ENCODE measurements at regions not wholly inside any gene's neighbourhood (a gene's known extent, or its start where the extent isn't known, plus 50 kb on each side); places are given as distances from the start of the nearest gene placed in this dataset.

DNA sequence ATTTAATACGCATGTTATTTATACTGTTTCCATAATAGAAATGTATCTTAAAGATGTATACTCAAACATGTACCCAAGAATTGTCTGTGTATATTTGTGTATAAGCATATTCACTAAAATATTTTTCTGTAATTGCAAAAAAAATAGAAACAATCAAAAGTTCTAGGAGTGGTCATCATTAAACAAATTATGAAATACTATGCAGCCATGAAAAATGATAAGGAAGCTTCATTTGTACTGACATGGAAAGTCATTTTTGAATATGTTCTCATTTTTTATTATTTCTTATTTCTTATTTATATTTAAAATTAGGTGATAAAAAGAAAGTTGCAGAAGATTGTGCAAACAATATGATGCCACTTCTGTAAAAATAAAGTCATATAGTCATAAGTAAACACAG is 400.0 kb upstream of the AUTS2 start:
- H3K27me3 ChIP-seq (ENCODE audit: insufficient read depth, low read length, poor library complexity), result no peaks in the 10 kb centered on the region
- H3K36me3 ChIP-seq (ENCODE audit: control insufficient read depth, insufficient read depth, low read length), result no peaks in the 10 kb centered on the region
- H3K23ac ChIP-seq (ENCODE audit: low read length), result no peak overlapping the region
- H3K4me1 ChIP-seq (ENCODE audit: control insufficient read depth, low read depth, low read length), result no peaks in the 10 kb centered on the region
- no peak for DNase-seq
- H3K27ac ChIP-seq (ENCODE audit: low read depth, low read length), result no peak overlapping the region
- no peak overlapping the region for H2AK5ac ChIP-seq (ENCODE audit: low read length)
- H3K4me2 ChIP-seq (ENCODE audit: low read length), result no peak overlapping the region
- H3K18ac ChIP-seq (ENCODE audit: low read length), result no peak overlapping the region
- no peak overlapping the region for H4K5ac ChIP-seq (ENCODE audit: low read length)
- no peak overlapping the region for H4K8ac ChIP-seq (ENCODE audit: low read depth, low read length)
- no peak overlapping the region for H3K9ac ChIP-seq (ENCODE audit: low read length)
- H3K4ac ChIP-seq (ENCODE audit: low read depth, low read length), result no peak overlapping the region
- H2BK120ac ChIP-seq (ENCODE audit: low read depth, low read length), result no peak overlapping the region
- H3K4me3 ChIP-seq (ENCODE audit: low read length), result no peak overlapping the region
- H3K79me1 ChIP-seq (ENCODE audit: low read length), result no peaks in the 10 kb centered on the region
- H3K56ac ChIP-seq (ENCODE audit: low read length), result no peak overlapping the region
- no peaks in the 10 kb centered on the region for H3K79me2 ChIP-seq (ENCODE audit: control insufficient read depth, insufficient read depth, low read length)
- WGBS (ENCODE audit: extremely low coverage, insufficient coverage, low lambda C conversion rate), result no CpG with 5 or more reads among the region's 1 CpG
- no peak overlapping the region for H2BK15ac ChIP-seq (replicated peaks; ENCODE audit: low read depth)
- no peak overlapping the region for H2BK5ac ChIP-seq (ENCODE audit: low read length)

DNA sequence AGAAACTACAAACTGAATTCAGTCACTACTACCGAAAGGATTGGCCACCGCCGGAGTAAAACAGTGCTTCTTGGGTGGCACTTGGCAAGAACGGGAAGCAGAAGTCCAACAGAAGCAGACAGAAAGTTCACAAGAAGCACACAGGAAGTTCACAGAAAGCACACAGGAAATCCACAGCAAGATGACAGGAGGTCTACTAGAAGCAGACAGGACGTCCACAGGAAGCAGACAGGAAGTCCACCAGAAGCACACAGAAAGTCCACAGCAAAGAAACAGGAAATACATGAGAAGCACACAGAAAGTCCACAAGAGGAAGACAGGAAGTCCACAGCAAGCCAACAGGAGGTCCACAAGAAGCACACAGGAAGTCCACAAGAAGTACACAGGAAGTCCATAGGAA is 399.2 kb upstream of the AUTS2 start:
- Histone ChIP-seq H3K9ac (ENCODE audit: low read length) (no peak overlapping the region), H2BK5ac (ENCODE audit: low read length) (no peak overlapping the region), H3K18ac (ENCODE audit: low read length) (no peak overlapping the region), H3K4ac (ENCODE audit: low read depth, low read length) (no peak overlapping the region), H3K56ac (ENCODE audit: low read length) (no peak overlapping the region), H2BK120ac (ENCODE audit: low read depth, low read length) (no peak overlapping the region), H4K8ac (ENCODE audit: low read depth, low read length) (no peak overlapping the region), H2AK5ac (ENCODE audit: low read length) (no peak overlapping the region), H3K36me3 (ENCODE audit: control insufficient read depth, insufficient read depth, low read length) (no peaks in the 10 kb centered on the region), H2BK15ac (replicated peaks; ENCODE audit: low read depth) (no peak overlapping the region), H3K79me2 (ENCODE audit: control insufficient read depth, insufficient read depth, low read length) (no peaks in the 10 kb centered on the region), H3K23ac (ENCODE audit: low read length) (no peak overlapping the region), H3K27ac (ENCODE audit: low read depth, low read length) (no peak overlapping the region), H3K4me2 (ENCODE audit: low read length) (no peak overlapping the region), H3K4me3 (ENCODE audit: low read length) (no peak overlapping the region), H3K79me1 (ENCODE audit: low read length) (no peaks in the 10 kb centered on the region), H3K4me1 (ENCODE audit: control insufficient read depth, low read depth, low read length) (no peaks in the 10 kb centered on the region), H3K27me3 (ENCODE audit: insufficient read depth, low read length, poor library complexity) (no peaks in the 10 kb centered on the region), H4K5ac (ENCODE audit: low read length) (no peak overlapping the region)
- WGBS (ENCODE audit: extremely low coverage, insufficient coverage, low lambda C conversion rate), result no CpG with 5 or more reads among the region's 5 CpGs
- no peak for DNase-seq

DNA sequence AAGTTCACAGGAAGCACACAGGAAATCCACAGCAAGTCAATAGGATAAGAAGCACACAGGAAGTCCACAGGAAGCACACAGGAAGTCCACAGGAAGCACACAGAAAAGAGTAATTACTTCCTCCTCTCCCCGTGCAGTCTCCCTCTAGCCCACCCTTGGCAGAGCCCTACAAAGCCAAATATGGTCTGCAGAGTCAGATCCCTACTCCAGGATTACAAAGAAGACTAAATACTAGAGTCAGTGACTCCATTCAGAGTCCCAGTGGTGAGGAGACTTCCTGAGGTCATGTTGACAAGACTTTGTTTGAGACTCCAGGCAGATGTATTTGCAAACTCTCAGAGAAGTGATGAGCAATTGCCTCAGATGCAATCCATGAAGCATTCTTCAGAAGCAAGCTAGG is 398.6 kb upstream of the AUTS2 start:
- no peak overlapping the region for H3K18ac ChIP-seq (ENCODE audit: low read length)
- no peaks in the 10 kb centered on the region for H3K79me2 ChIP-seq (ENCODE audit: control insufficient read depth, insufficient read depth, low read length)
- H3K9ac ChIP-seq (ENCODE audit: low read length), result no peak overlapping the region
- no peak overlapping the region for H4K8ac ChIP-seq (ENCODE audit: low read depth, low read length)
- DNase-seq, result no peak
- H4K5ac ChIP-seq (ENCODE audit: low read length), result no peak overlapping the region
- no peaks in the 10 kb centered on the region for H3K4me1 ChIP-seq (ENCODE audit: control insufficient read depth, low read depth, low read length)
- no peaks in the 10 kb centered on the region for H3K27me3 ChIP-seq (ENCODE audit: insufficient read depth, low read length, poor library complexity)
- H3K4ac ChIP-seq (ENCODE audit: low read depth, low read length), result no peak overlapping the region
- H3K36me3 ChIP-seq (ENCODE audit: control insufficient read depth, insufficient read depth, low read length), result no peaks in the 10 kb centered on the region
- H3K4me3 ChIP-seq (ENCODE audit: low read length), result no peak overlapping the region
- H3K4me2 ChIP-seq (ENCODE audit: low read length), result no peak overlapping the region
- no peak overlapping the region for H3K56ac ChIP-seq (ENCODE audit: low read length)
- no peak overlapping the region for H3K23ac ChIP-seq (ENCODE audit: low read length)
- H2BK15ac ChIP-seq (replicated peaks; ENCODE audit: low read depth), result no peak overlapping the region
- no peak overlapping the region for H2BK120ac ChIP-seq (ENCODE audit: low read depth, low read length)
- no peak overlapping the region for H3K27ac ChIP-seq (ENCODE audit: low read depth, low read length)
- no peak overlapping the region for H2AK5ac ChIP-seq (ENCODE audit: low read length)
- H2BK5ac ChIP-seq (ENCODE audit: low read length), result no peak overlapping the region
- H3K79me1 ChIP-seq (ENCODE audit: low read length), result no peaks in the 10 kb centered on the region
- no CpG with 5 or more reads among the region's 1 CpG for WGBS (ENCODE audit: extremely low coverage, insufficient coverage, low lambda C conversion rate)

DNA sequence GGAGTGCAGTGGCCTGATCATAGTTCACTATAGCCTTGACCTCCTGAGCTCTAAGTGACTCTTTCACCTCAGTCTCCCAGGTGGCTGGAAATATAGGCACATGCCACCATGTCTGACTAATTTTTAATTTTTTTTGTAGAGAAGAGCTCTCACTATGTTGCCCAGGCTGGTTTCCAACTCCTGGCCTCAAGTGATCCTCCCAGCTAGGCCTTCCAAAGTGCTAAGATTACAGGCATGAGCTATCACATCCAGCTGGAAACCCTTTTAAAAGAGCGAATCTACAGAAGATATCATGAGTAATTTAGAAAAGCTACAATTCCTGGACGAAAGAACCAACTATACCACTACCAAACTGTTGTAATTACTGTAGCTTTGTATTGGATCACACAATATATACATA is 394.4 kb upstream of the AUTS2 start:
- no peaks in the 10 kb centered on the region for H3K79me2 ChIP-seq (ENCODE audit: control insufficient read depth, insufficient read depth, low read length)
- no peak overlapping the region for H2BK15ac ChIP-seq (replicated peaks; ENCODE audit: low read depth)
- no peak overlapping the region for H3K27ac ChIP-seq (ENCODE audit: low read depth, low read length)
- no CpG with 5 or more reads among the region's 2 CpGs for WGBS (ENCODE audit: extremely low coverage, insufficient coverage, low lambda C conversion rate)
- no peak for DNase-seq
- no peak overlapping the region for H3K23ac ChIP-seq (ENCODE audit: low read length)
- H3K56ac ChIP-seq (ENCODE audit: low read length), result no peak overlapping the region
- no peaks in the 10 kb centered on the region for H3K36me3 ChIP-seq (ENCODE audit: control insufficient read depth, insufficient read depth, low read length)
- no peak overlapping the region for H3K4me2 ChIP-seq (ENCODE audit: low read length)
- no peak overlapping the region for H3K18ac ChIP-seq (ENCODE audit: low read length)
- no peak overlapping the region for H4K8ac ChIP-seq (ENCODE audit: low read depth, low read length)
- no peak overlapping the region for H2BK120ac ChIP-seq (ENCODE audit: low read depth, low read length)
- H3K4me3 ChIP-seq (ENCODE audit: low read length), result no peak overlapping the region
- no peaks in the 10 kb centered on the region for H3K27me3 ChIP-seq (ENCODE audit: insufficient read depth, low read length, poor library complexity)
- H2BK5ac ChIP-seq (ENCODE audit: low read length), result no peak overlapping the region
- H3K79me1 ChIP-seq (ENCODE audit: low read length), result no peaks in the 10 kb centered on the region
- no peaks in the 10 kb centered on the region for H3K4me1 ChIP-seq (ENCODE audit: control insufficient read depth, low read depth, low read length)
- no peak overlapping the region for H3K9ac ChIP-seq (ENCODE audit: low read length)
- H3K4ac ChIP-seq (ENCODE audit: low read depth, low read length), result no peak overlapping the region
- H2AK5ac ChIP-seq (ENCODE audit: low read length), result no peak overlapping the region
- H4K5ac ChIP-seq (ENCODE audit: low read length), result no peak overlapping the region

DNA sequence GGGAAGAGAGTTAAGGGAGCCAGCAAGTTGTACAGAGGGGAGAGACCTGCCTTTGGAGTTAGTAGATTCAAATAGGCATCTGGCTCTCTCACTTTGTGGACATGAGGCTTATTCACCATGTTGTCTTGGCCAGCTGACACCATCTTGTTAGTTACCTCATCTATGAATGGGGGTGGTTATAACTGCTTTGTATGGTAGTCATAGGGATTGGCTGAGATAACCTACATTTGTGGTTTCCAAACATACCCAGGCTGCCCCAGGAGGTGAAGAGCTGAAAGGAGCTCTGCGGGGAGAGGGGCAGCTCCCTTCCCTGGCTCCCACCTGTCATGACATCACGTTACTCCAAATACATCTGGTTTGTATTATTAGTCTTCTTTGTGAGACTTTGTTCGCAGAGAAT is 393.3 kb upstream of the AUTS2 start:
- no peaks in the 10 kb centered on the region for H3K79me1 ChIP-seq (ENCODE audit: low read length)
- no peak overlapping the region for H3K4me2 ChIP-seq (ENCODE audit: low read length)
- H3K4ac ChIP-seq (ENCODE audit: low read depth, low read length), result no peak overlapping the region
- H3K79me2 ChIP-seq (ENCODE audit: control insufficient read depth, insufficient read depth, low read length), result no peaks in the 10 kb centered on the region
- no peak overlapping the region for H3K23ac ChIP-seq (ENCODE audit: low read length)
- H3K56ac ChIP-seq (ENCODE audit: low read length), result no peak overlapping the region
- no peak overlapping the region for H3K9ac ChIP-seq (ENCODE audit: low read length)
- H3K27ac ChIP-seq (ENCODE audit: low read depth, low read length), result no peak overlapping the region
- no peaks in the 10 kb centered on the region for H3K36me3 ChIP-seq (ENCODE audit: control insufficient read depth, insufficient read depth, low read length)
- no peak overlapping the region for H2BK5ac ChIP-seq (ENCODE audit: low read length)
- H3K4me1 ChIP-seq (ENCODE audit: control insufficient read depth, low read depth, low read length), result no peaks in the 10 kb centered on the region
- DNase-seq, result peak; percentile 8
- H2BK15ac ChIP-seq (replicated peaks; ENCODE audit: low read depth), result no peak overlapping the region
- no peak overlapping the region for H3K18ac ChIP-seq (ENCODE audit: low read length)
- H4K8ac ChIP-seq (ENCODE audit: low read depth, low read length), result no peak overlapping the region
- WGBS (ENCODE audit: extremely low coverage, insufficient coverage, low lambda C conversion rate), result no CpG with 5 or more reads among the region's 3 CpGs
- H4K5ac ChIP-seq (ENCODE audit: low read length), result no peak overlapping the region
- H2AK5ac ChIP-seq (ENCODE audit: low read length), result no peak overlapping the region
- H2BK120ac ChIP-seq (ENCODE audit: low read depth, low read length), result no peak overlapping the region
- H3K27me3 ChIP-seq (ENCODE audit: insufficient read depth, low read length, poor library complexity), result no peaks in the 10 kb centered on the region
- no peak overlapping the region for H3K4me3 ChIP-seq (ENCODE audit: low read length)

DNA sequence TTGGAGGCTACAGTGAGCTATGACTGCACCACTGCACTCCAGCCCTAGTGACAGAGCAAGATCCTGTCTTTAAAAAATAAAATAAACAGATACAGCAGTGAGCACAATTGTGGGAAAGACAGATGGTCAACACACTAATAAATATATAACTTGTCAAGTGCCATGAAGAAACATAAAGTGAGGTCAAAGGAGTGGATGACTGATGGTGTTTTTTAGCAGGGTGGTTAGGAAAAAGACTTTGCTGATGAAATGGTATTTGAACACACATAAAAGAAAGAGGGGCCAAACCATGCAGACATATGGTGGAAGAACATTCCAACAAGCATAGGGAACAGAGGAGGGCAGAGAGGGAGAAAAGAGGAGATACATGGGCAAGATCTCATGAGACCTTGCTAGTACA is 392.7 kb upstream of the AUTS2 start:
- H3K27me3 ChIP-seq (ENCODE audit: insufficient read depth, low read length, poor library complexity), result no peaks in the 10 kb centered on the region
- no peak overlapping the region for H3K27ac ChIP-seq (ENCODE audit: low read depth, low read length)
- H3K79me2 ChIP-seq (ENCODE audit: control insufficient read depth, insufficient read depth, low read length), result no peaks in the 10 kb centered on the region
- H3K18ac ChIP-seq (ENCODE audit: low read length), result no peak overlapping the region
- H3K9ac ChIP-seq (ENCODE audit: low read length), result no peak overlapping the region
- H3K56ac ChIP-seq (ENCODE audit: low read length), result no peak overlapping the region
- no peak overlapping the region for H2BK120ac ChIP-seq (ENCODE audit: low read depth, low read length)
- H2AK5ac ChIP-seq (ENCODE audit: low read length), result no peak overlapping the region
- H4K5ac ChIP-seq (ENCODE audit: low read length), result no peak overlapping the region
- no peaks in the 10 kb centered on the region for H3K4me1 ChIP-seq (ENCODE audit: control insufficient read depth, low read depth, low read length)
- no peak overlapping the region for H3K4ac ChIP-seq (ENCODE audit: low read depth, low read length)
- no peak overlapping the region for H3K23ac ChIP-seq (ENCODE audit: low read length)
- H2BK5ac ChIP-seq (ENCODE audit: low read length), result no peak overlapping the region
- no peaks in the 10 kb centered on the region for H3K36me3 ChIP-seq (ENCODE audit: control insufficient read depth, insufficient read depth, low read length)
- H3K4me2 ChIP-seq (ENCODE audit: low read length), result no peak overlapping the region
- no peak overlapping the region for H3K4me3 ChIP-seq (ENCODE audit: low read length)
- no peaks in the 10 kb centered on the region for H3K79me1 ChIP-seq (ENCODE audit: low read length)
- no peak overlapping the region for H4K8ac ChIP-seq (ENCODE audit: low read depth, low read length)
- no peak overlapping the region for H2BK15ac ChIP-seq (replicated peaks; ENCODE audit: low read depth)
- no peak for DNase-seq
